GM18907 (cell line): ENCODE measurements at regions not wholly inside any gene's neighbourhood (a gene's known extent, or its start where the extent isn't known, plus 50 kb on each side); places are given as distances from the start of the nearest gene placed in this dataset.
"Not testable (repeated sequence)": the region's sequence is repeated elsewhere in the genome, so short reads cannot be mapped to it uniquely, and the experiment has no call there.

Experiments used
- ATAC-seq: cut with Tn5 transposase; IDR thresholded peaks from one replicate; pipeline ENCODE4 v1.9.1; 2021; ENCODE audit warnings: mild to moderate bottlenecking, moderate library complexity; ENCODE audit not compliant: unreplicated experiment

GRCh38 chr15:70602834-70603560 lies 160.4 kb downstream of the UACA start:
- no peak for ATAC-seq

GRCh38 chr15:70602281-70602680 lies 161.1 kb downstream of the UACA start:
- ATAC-seq = no peak

- ATAC-seq = no peak
Observed at GRCh38 chr15:70597945-70598344, 165.4 kb downstream of the UACA start.

GRCh38 chr15:70597056-70597603 lies 166.2 kb downstream of the UACA start:
- ATAC-seq = no peak

- ATAC-seq = no peak
Observed at GRCh38 chr15:70596354-70597055, 166.9 kb downstream of the UACA start.

- ATAC-seq = no peak
Observed at GRCh38 chr15:70593795-70594194, 169.6 kb downstream of the UACA start.

GRCh38 chr15:70589728-70590127 lies 173.6 kb downstream of the UACA start:
- no peak for ATAC-seq

GRCh38 chr15:70589221-70589620 lies 174.1 kb downstream of the UACA start:
- no peak for ATAC-seq

GRCh38 chr15:70588613-70589012 lies 174.7 kb downstream of the UACA start:
- no peak for ATAC-seq

GRCh38 chr15:70587896-70588567 lies 175.3 kb downstream of the UACA start:
- no peak for ATAC-seq

GRCh38 chr15:70587012-70587634 lies 176.2 kb downstream of the UACA start:
- ATAC-seq = not testable (repeated sequence)

GRCh38 chr15:70586241-70586640 lies 177.1 kb downstream of the UACA start:
- ATAC-seq = no peak

GRCh38 chr15:70585707-70586034 lies 177.7 kb downstream of the UACA start:
- ATAC-seq = no peak

GRCh38 chr15:70584838-70585706 lies 178.3 kb downstream of the UACA start:
- ATAC-seq = no peak

- no peak for ATAC-seq
Observed at GRCh38 chr15:70584441-70584837, 178.9 kb downstream of the UACA start.

- no peak for ATAC-seq
Observed at GRCh38 chr15:70583006-70583405, 180.4 kb downstream of the UACA start.

GRCh38 chr15:70582143-70582945 lies 181.0 kb downstream of the UACA start:
- ATAC-seq = no peak

- ATAC-seq = no peak
Observed at GRCh38 chr15:70580958-70581357, 182.4 kb downstream of the UACA start.

- ATAC-seq = no peak
Observed at GRCh38 chr15:70580286-70580685, 183.1 kb downstream of the UACA start.

GRCh38 chr15:70579766-70580165 lies 183.6 kb downstream of the UACA start:
- no peak for ATAC-seq
